HCT116 (cell line): ENCODE measurements at regions not wholly inside any gene's neighbourhood (a gene's known extent, or its start where the extent isn't known, plus 50 kb on each side); places are given as distances from the start of the nearest gene placed in this dataset.

ENCODE experiments used
- CTCF ChIP-seq, 3 experiments: fragments of 200-600 bp in 1 of 3; sonication (generic) in 1 of 3; IDR thresholded peaks in 2 of 3; conservative IDR thresholded peaks in 1 of 3; 2 replicates each; pipeline ENCODE4 v1.5.1; 2012 to 2017; ENCODE audit warnings: low read depth in 2 of 3, low read length in 2 of 3, antibody characterized with exemption in 1 of 3, borderline replicate concordance in 1 of 3, control low read depth in 1 of 3, mild to moderate bottlenecking in 1 of 3, mixed read lengths in 1 of 3, mixed run types in 1 of 3, moderate library complexity in 1 of 3; ENCODE audit not compliant: insufficient read depth in 1 of 3
- EZH2phosphoT487 ChIP-seq: fragments of 200-600 bp; IDR thresholded peaks from 2 replicates; pipeline ENCODE4 v1.6.1; 2018; ENCODE audit warnings: antibody characterized with exemption, borderline replicate concordance
- POLR2AphosphoS5 ChIP-seq: IDR thresholded peaks from 2 replicates; pipeline ENCODE4 v1.6.1; 2011; ENCODE audit warnings: mild to moderate bottlenecking, low read depth, low read length, moderate library complexity
- SP1 ChIP-seq: IDR thresholded peaks from 2 replicates; pipeline ENCODE4 v1.6.1; 2012; ENCODE audit warnings: low read depth

- TF ChIP-seq CTCF (IDR thresholded peaks at IDR 0.05 in 2 of 3, conservative IDR thresholded peaks at IDR 0.05 in 1 of 3; ENCODE audit: borderline replicate concordance in 1 of 3, insufficient read depth in 1 of 3, low read depth in 2 of 3, low read length in 2 of 3) (no peak), POLR2AphosphoS5 (no peak), EZH2phosphoT487 (no peak), SP1 (no peak)
Measured at GRCh38 chr17:72183194-72183685, 62.4 kb downstream of the SOX9 start.
